Tibial artery (tissue), 4 donors: ENCODE measurements at regions not wholly inside any gene's neighbourhood (a gene's known extent, or its start where the extent isn't known, plus 50 kb on each side); places are given as distances from the start of the nearest gene placed in this dataset.
A peak's percentile ranks its signal among the peaks of the same experiment; 100 is the strongest.
"Not testable (repeated sequence)": the region's sequence is repeated elsewhere in the genome, so short reads cannot be mapped to it uniquely, and the experiment has no call there.

Experiments
- DNase-seq, 2 donors: peaks; one replicate each; pipeline ENCODE4 v3.0.0-alpha.2; 2019
- H3K27ac ChIP-seq, 2 donors: fragments of 200-600 bp; sonication (generic) in 1 of 2; 1 replicate in 1 of 2; 2 replicates in 1 of 2; pipeline ENCODE4 v1.5.1; 2018 to 2019; ENCODE audit warnings: mild to moderate bottlenecking in 1 of 2
- H3K27me3 ChIP-seq, 2 donors: fragments of 200-600 bp; sonication (generic) in 1 of 2; one replicate each; pipeline versions ENCODE4 v1.5.1 to v1.6.0; 2016 to 2019
- H3K36me3 ChIP-seq, 3 donors: fragments of 200-600 bp; sonication (generic) in 2 of 3; one replicate each; pipeline ENCODE4 v1.5.1; 2016 to 2019; ENCODE audit warnings: mild to moderate bottlenecking in 2 of 3
- H3K4me1 ChIP-seq, 4 donors: fragments of 200-600 bp; sonication (generic) in 2 of 4; 1 replicate in 3 of 4; 2 replicates in 1 of 4; pipeline ENCODE4 v1.5.1; 2016 to 2019
- H3K4me3 ChIP-seq, 2 donors: fragments of 200-600 bp; sonication (generic) in 1 of 2; 1 replicate in 1 of 2; 2 replicates in 1 of 2; pipeline ENCODE4 v1.5.1; 2018 to 2019; ENCODE audit warnings: mild to moderate bottlenecking in 2 of 2
- H3K9me3 ChIP-seq, 3 donors: fragments of 200-600 bp; sonication (generic) in 1 of 3; one replicate each; pipeline ENCODE4 v1.5.1; 2016 to 2019
- CTCF ChIP-seq, 2 experiments: fragments of 200-600 bp in 1 of 2; fragments of 450-650 bp in 1 of 2; IDR thresholded peaks; one replicate each; pipeline ENCODE4 v1.5.1; 2017 to 2019; ENCODE audit warnings: antibody characterized with exemption in 2 of 2, mild to moderate bottlenecking in 1 of 2, moderate library complexity in 1 of 2
- intact Hi-C: fragments of 100-400 bp; cut with DNase I; formaldehyde crosslinking; loops from one replicate; pipeline ENCODE4 v1.15.0; 2023; ENCODE audit warnings: low total_unique reads

GRCh38 chr6:6484681-6485080, 103.8 kb upstream of the LY86 start:
- no peak for TF ChIP-seq CTCF (IDR thresholded peaks at IDR 0.05)
- intact Hi-C loops = no loop called here
- no peak for DNase-seq
- H3K27ac ChIP-seq = no peak overlapping the region
- H3K4me1 ChIP-seq = peaks cover 0 to 6% (median 0%) of the 10 kb centered on the region in 4 donors
- H3K9me3 ChIP-seq = no peaks in the 10 kb centered on the region
- H3K36me3 ChIP-seq = no peaks in the 10 kb centered on the region
- no peaks in the 10 kb centered on the region for H3K27me3 ChIP-seq
- no peak overlapping the region for H3K4me3 ChIP-seq

- Histone ChIP-seq H3K36me3 (no peaks in the 10 kb centered on the region), H3K9me3 (no peaks in the 10 kb centered on the region), H3K4me3 (no peak overlapping the region), H3K27me3 (no peaks in the 10 kb centered on the region), H3K27ac (no peak overlapping the region), H3K4me1 (no peaks in the 10 kb centered on the region)
- DNase-seq = no peak
- no peak for TF ChIP-seq CTCF (IDR thresholded peaks at IDR 0.05)
- intact Hi-C loops = no loop called here
Measured at GRCh38 chr6:6486595-6486994, 101.9 kb upstream of the LY86 start.

DNA sequence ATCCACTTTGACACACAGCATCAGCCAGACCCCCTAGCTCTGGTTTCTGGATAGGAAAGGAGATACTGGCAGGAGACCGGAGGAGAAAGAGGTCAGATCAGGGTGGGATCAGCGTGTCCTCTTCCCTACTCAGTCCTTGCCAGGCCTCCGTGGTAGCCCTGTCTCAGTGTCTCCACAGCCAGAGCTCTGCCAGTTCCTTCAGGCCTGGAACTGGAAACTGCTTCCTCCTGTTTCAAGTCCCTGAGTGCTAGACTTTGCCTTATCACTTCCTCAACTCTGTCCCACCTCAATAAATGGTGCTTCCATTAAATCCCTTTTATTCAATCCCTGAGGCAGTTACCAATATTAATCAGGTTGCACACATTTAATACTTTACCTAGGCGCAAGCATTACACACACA, 96.8 kb upstream of the LY86 start:
- no peaks in the 10 kb centered on the region for H3K27me3 ChIP-seq
- H3K4me1 ChIP-seq = no peaks in the 10 kb centered on the region
- no peaks in the 10 kb centered on the region for H3K9me3 ChIP-seq
- no peak overlapping the region for H3K27ac ChIP-seq
- intact Hi-C loops = no loop called here
- H3K36me3 ChIP-seq = no peaks in the 10 kb centered on the region
- no peak for TF ChIP-seq CTCF (IDR thresholded peaks at IDR 0.05)
- no peak for DNase-seq
- H3K4me3 ChIP-seq = no peak overlapping the region

- no peak overlapping the region for H3K27ac ChIP-seq
- H3K4me3 ChIP-seq = no peak overlapping the region
- H3K9me3 ChIP-seq = no peaks in the 10 kb centered on the region
- DNase-seq = peak in 1 of 2 donors; percentile 38
- no peaks in the 10 kb centered on the region for H3K4me1 ChIP-seq
- no peak for TF ChIP-seq CTCF (IDR thresholded peaks at IDR 0.05)
- no peaks in the 10 kb centered on the region for H3K36me3 ChIP-seq
- no peaks in the 10 kb centered on the region for H3K27me3 ChIP-seq
- intact Hi-C loops = no loop called here
Measured at GRCh38 chr6:6492675-6493074, 95.8 kb upstream of the LY86 start.

GRCh38 chr6:6494139-6494538, 94.4 kb upstream of the LY86 start:
- H3K27me3 ChIP-seq, H3K27ac ChIP-seq, H3K4me1 ChIP-seq, H3K36me3 ChIP-seq, H3K4me3 ChIP-seq, DNase-seq, H3K9me3 ChIP-seq, intact Hi-C loops: not testable (repeated sequence)

GRCh38 chr6:6494677-6495076, 93.8 kb upstream of the LY86 start:
- TF ChIP-seq CTCF (IDR thresholded peaks at IDR 0.05) = peak; percentile 24 to 35
- intact Hi-C loops = no loop called here

More at GRCh38 chr6:6494677-6495076, 93.8 kb upstream of the LY86 start:
- H3K9me3 ChIP-seq = no peaks in the 10 kb centered on the region
- no peak overlapping the region for H3K4me3 ChIP-seq
- H3K27me3 ChIP-seq = no peaks in the 10 kb centered on the region
- H3K4me1 ChIP-seq = no peaks in the 10 kb centered on the region
- H3K36me3 ChIP-seq = no peaks in the 10 kb centered on the region
- no peak overlapping the region for H3K27ac ChIP-seq
- DNase-seq = peak; percentile 46 to 70
